ENCODE measurements at regions not wholly inside any gene's neighbourhood (a gene's known extent, or its start where the extent isn't known, plus 50 kb on each side); places are given as distances from the start of the nearest gene placed in this dataset.
"Not testable (repeated sequence)": the region's sequence is repeated elsewhere in the genome, so short reads cannot be mapped to it uniquely, and the experiment has no call there.

DNA sequence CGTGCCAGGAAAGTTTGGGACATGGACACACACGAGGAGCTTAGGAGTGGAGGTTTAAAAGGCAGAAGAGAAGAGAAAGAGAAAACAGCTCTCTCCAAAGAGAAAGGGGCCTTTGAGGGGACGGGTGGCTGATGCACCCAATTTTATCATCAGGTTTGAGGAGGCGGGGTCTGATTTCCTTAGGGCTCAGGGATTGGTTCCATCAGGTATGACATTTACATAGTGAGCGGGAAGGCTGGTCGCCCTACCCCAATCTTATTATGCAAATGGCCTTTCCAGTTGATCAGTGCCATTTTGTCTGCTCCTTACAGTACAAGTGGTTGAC, 749.1 kb upstream of the TPTE start:
- no peak for DNase-seq
- TF ChIP-seq GATA1 (IDR thresholded peaks at IDR 0.05; ENCODE audit: low read depth, low read length) (no peak), POLR2A (IDR thresholded peaks at IDR 0.05; ENCODE audit: low read length) (no peak)

DNA sequence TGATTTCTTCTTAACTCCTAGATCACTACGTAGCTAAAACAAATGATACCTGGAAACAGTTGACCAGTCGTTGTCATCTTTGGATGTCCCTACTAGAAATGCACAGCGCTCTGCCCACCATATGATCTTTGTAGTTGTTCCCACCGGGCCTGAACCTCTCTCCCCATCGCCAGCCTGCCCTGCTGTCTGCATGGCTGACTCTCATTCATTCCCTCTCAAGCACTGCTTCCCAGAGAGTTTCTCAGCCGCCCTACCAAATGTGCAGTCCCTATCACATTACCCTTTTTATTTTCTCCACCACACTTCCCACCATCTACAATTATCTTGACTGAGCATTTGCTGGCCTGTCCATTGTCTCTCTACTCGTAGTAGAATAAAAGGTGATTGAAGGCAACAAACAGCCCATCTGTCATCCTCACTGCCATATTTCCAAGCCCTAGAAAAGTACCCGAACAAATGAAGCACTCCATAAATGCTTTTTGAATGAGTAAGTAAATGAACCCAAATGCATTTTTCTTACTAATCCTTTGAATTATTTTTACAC, 748.4 kb upstream of the TPTE start:
- DNase-seq: not testable (repeated sequence)

DNA sequence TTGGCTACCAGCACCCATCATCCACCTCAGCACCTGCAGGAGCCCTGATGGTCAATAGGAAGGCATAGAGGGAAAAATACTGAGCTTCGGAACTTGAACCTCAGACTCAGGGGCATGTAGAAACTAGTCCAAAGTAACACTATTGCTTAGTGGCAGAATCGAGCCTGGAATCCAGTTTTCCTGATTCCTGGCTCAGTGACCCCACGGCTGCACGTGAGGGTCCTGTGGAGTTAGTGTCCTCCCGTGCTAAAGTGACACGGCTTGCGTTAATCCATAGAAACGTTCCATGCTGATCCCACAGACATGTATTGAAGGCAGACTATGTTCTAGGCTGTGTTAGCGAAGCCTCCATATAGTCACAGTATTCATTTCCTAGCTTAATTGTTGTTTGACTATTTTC, 747.0 kb upstream of the TPTE start:
- no peak for DNase-seq
- TF ChIP-seq POLR2A (IDR thresholded peaks at IDR 0.05; ENCODE audit: low read length): no peak

DNA sequence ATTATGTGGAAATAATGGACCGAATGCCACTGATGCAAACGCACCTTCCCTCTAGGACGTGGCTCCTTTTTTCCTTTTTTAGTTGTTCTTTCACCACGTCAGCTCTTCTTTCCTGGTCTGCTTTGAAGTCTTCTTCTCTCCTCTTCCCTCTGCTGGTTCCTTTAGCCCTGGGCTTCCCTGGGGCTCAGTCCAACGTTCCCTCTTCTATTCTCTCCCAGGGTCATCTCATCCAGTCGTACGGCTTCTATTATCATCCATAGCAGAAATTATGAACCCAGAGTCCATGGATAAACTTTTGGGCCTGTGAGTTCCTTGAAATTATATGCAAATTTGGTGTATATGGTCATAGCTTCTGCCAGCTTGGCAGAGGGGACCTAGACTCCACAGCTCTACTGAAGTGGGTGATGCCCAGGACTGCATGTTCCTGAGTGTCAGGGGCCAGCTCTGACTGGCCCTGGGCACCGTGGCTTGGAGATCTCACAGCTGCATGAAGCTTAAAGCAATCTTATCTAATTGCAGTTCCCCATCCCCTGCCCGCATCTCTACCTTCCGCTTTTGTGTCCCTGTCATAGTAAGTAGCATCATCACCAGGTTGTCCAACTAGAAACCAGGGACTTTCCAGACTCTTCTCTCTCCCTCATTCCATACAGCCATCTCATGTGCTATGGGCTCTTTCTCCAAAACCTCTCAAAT, 746.3 kb upstream of the TPTE start:
- not testable (repeated sequence) for DNase-seq

DNA sequence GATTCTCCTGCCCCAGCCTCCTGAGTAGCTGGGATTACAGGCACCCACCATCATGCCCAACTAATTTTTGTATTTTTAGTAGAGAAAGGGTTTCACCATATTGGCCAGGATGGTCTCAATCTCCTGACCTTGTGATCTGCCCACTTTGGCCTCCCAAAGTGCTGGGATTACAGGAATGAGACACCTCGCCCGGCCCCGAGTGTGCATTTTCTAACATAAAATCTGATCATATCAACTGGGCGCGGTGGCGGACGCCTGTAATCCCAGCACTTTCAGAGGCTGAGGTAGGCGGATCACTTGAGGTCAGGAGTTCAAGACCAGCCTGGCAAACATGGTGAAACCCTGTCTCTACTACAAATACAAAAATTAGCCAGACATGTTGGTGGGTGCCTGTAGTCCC, 745.5 kb upstream of the TPTE start:
- not testable (repeated sequence) for DNase-seq

DNA sequence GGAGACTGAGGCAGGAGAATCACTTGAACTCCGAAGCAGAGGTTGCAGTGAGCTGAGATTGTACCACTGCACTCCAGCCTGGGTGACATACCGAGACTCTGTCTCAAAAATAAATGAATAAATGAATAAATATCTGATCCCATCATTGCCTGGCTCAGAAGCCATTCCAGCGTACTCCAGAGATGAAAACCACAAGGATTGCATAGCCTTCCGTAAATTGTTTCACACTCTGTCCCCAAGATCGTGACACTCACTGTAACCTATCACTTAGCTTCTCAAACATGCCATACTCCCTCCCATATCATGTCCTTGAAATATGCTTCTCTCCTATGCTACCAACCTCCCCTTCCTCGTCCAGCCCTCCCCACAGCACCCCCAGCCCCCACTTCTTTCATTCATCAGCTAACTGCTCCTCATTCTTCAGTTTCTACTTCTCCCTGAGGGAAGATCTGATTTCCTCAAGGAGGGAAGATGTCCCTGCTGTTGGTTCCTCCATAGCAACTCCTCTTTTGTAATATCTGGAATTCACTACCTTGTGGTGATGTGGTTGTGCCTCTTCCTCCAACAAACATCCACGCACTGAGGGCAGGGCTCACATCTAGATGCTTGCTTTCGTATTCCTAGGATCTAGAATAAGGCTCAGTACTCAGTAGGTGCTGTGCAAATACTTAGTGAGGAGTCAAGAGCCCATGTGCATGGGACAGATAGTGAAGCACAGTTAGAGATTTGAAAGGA, 744.9 kb upstream of the TPTE start:
- not testable (repeated sequence) for DNase-seq

DNA sequence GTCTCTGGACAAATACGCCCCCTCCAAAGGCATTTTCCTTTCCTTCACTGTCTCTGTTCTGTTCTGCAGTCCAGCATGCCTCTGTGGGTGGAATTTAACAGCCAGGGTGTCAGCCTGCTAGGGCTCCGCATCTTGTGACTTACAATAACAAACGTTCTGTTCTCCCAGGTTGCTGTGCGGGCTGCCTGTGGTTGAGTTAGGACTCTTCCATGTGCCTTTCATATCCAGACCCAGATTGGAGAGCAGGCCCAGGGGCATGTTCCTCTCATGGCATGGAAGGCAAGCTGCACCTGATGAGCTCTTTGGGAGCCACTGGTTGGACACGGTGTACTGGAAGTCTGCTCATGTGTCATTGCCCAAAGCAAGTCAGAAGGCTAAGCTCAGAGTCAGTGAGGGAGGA, 742.8 kb upstream of the TPTE start:
- DNase-seq: not testable (repeated sequence)

DNA sequence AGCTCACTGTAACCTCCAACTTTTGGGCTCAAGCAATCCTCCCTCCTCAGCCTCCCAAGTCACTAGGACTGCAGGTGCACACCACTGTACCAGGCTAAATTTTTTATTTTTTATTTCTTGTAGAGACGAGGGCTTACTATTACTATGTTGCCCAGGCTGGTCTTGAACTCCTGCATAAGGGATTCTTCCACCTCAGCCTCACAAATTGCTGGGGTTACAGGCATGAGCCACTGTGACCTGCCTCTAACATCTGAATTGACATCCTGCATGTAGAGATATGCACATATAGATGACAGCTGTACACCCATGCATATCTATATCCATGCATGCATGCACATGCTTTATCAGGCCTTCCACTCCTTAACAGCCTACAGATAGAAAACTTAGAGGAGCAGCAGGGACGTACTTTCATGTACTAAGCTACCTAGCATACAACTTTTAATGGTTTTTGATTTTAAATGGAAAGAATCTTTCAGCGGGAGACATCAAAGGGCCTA, 740.9 kb upstream of the TPTE start:
- DNase-seq: no peak
- TF ChIP-seq GATA1 (IDR thresholded peaks at IDR 0.05; ENCODE audit: low read depth, low read length) (no peak), POLR2A (IDR thresholded peaks at IDR 0.05; ENCODE audit: low read length) (no peak)

DNA sequence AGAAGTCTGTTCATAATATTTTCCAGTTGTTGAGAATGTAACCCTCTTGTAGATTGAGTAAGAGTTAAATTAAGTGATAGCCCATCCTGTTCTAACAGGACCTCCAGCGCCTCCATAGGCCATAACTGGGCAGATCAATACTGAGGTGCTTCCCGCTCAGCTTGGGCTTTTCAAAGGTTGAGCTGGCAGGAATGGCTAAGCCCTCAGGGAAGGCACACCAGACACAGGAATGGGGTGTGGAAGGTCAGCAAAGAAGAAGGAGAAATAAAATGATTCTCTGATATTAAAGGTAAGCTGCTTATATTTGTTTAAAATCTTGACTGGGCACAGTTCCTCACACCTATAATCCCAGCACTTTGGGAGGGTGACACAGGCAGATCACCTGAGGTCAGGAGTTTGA, 737.8 kb upstream of the TPTE start:
- DNase-seq: not testable (repeated sequence)

DNA sequence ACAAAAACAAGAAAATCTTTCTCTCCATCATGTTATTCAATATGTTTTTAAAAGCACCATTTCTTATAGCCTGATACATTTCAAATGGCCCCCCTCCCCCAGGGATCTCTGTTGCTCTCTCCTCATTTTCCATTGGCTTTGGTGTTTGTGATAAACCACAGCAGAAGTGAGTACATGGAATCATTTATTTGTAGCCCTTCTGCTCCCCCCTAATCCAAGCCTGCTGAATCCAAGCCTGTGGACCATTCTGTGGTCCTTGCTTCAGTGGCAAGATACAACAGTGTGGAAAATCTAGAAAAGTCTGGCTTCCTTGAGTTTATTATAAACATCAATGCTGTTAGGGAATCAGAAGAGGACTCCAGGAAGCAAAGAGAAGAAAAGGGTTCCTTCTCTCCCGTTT, 737.2 kb upstream of the TPTE start:
- not testable (repeated sequence) for DNase-seq

DNA sequence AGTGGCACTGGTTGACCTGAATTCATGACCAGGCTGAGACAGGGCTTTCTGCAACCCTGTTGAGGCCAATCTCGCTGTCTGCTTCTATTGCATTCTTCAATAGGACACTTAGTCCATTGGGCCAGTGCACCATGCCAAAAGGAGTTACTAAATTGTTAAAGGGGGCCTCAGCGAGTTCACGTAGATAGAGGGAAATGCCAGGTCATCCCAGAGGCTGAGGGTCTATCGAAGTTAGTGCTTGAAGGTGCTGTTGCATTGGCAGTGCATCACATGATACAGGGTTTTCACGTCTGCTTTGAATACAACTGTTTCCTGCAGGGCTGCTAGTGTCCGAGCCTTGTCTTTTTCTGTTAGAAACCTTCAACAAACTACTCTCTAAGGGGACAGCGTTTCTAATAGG, 735.3 kb upstream of the TPTE start:
- not testable (repeated sequence) for DNase-seq

DNA sequence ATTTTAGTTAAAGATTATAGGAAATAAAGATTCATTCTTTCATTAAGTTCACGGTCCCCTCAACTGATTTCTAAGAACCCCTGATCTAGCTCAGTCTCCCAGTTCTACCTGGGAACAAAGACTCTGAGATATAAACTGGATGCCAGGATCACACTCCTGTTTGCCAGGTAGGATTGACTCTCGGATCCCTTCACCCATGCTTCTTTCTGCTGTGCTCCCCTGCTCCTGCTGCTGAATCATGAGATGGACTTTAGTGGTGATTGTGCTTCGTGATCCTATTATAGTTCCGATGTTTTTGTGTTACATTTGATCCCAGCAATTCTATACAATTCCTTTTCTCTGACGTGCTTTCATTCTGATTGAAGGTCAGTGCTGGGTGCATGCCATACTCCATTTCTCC, 733.1 kb upstream of the TPTE start:
- not testable (repeated sequence) for DNase-seq

DNA sequence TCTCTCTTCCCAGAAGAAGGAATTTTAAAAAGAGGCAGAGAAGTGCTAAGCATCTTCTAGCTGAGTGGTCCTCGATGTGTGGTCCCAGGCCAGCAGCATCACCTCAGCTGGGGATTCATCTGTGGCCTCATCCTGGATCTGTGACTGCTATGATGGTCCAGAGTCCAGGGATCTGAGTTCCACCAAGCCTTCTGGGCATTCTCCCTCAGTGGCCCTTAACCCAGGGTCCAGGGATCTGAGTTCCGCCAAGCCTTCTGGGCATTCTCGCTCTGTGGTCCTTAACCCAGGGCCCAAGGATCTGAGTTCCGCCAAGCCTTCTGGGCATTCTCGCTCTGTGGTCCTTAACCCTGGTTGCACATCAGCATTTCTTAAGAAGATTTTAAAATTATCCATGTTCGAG, 731.0 kb upstream of the TPTE start:
- DNase-seq: not testable (repeated sequence)

DNA sequence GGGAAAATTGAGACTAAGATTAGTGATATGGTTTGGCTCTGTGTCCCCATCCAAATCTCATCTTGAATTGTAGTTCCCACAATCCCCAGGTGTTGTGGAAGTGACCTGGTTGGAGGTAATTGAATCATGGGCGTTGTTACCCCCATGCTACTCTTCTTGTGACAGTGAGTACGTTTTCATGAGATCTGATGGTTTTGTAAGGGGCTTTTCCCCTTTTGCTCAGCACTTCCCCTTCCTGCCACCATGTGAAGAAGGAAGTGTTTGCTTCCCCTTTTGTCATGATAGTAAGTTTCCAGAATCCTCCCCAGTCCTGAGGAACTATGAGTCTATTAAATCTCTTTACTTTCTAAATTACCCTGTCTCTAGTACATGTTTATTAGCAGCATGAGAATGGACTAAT, 729.9 kb upstream of the TPTE start:
- not testable (repeated sequence) for DNase-seq

DNA sequence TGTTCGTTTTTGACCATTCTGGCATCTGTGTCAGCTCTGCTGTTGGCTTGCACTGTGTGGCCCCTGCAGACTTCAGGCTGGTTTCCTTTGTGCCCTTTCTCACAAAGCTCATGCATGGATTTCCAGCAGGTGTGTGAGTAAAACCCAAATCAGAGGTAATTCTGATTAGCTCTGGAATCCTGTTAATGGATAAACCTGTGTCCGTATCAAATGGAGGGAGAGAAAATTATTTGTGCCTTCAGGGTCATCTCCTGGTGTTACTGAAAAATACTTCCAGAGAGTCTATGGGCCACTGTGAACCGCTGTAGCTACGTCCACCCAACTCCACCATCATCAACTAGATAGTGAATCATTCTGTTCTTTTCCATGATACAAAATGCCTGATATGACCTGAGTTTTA, 726.1 kb upstream of the TPTE start:
- DNase-seq: not testable (repeated sequence)

DNA sequence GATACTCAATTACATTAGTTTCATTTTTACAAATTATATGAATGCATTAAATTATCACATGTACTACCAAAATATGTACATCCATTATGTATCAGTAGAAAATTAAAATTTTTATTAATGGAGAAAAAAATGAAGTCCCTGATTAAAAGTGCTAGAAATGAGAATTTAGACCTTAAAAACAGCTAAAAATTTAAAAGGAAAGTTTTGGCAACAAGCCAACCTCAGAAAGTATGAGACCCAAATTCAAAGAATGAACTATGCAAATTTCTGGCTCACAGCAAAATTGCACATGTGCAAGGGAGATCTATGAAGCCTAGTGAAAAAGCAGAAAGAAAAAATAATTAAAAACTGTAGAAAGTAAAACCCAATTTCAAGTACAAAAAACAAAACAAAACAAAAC, 725.1 kb upstream of the TPTE start:
- DNase-seq: not testable (repeated sequence)

DNA sequence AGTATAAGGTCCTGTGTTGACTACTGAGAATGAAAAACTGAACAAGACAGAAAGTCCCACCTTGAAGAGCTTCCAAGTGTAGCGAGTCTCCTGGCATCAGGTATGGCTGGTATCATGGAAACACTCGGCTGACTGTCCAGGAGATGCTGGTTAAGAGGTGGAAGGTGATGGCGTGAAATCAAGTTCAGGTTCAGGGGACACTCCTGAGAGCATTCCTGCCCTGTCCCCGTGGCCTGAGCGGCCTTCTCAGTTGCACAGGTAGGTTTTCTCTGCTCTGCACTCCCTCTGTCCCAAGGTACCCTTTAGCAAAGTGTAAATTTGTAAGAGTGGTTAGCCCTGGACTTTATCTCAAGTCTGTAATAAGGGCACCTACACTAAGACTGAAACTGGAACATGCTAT, 713.7 kb upstream of the TPTE start:
- DNase-seq: not testable (repeated sequence)

DNA sequence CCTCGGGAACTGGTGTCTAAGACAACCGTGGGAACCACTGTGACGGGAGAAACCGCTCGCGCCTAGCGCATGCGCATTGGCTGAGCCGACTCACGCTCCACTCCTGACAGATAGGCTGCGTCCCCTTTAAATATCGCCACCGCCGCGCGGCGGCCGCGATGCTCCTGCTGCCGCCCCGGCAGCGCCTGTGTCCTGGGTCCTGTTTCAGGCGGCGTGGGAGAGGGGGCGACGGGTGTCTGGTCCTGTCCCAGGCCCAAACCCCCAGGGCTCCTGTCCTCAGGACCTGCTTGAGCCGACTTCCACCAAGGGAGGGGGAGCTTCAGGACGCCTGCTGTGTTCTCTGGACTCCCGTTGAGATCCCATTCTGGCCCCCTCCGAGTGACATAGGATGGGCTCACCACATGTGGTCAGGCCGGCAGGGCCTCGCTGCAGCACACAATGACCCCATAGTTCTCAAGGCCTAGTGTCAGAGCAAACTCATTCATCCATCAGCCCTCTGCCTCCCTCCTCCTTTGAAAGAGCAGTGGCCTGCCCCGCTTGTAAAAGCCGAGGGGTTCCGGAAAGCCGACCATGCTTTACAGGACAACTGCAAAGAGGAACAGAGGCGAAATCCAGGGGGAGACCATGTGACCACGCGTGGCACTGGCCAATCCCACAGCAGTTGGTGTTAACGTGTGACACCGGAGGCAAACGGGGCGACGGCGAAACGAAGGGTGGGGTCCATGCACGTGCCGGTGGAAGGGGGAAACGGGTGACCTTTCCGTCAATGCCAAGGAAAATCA, 710.0 kb upstream of the TPTE start:
- DNase-seq: not testable (repeated sequence)

DNA sequence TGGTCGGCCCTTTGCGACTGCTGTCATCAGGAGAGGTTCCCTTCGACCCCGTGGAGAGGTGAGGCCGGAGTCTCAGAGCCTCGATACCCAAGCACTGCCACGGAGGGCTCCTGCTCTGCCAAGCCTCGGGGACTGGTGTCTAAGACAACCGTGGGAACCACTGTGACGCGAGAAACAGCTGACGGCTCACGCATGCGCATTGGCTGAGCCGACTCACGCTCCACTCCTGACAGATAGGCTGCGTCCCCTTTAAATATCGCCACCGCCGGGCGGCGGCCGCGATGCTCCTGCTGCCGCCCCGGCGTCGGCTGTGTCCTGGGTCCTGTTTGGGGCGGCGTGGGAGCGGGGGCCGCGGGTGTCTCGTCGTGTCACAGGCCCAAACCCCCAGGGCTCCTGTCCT, 708.9 kb upstream of the TPTE start:
- DNase-seq: not testable (repeated sequence)

DNA sequence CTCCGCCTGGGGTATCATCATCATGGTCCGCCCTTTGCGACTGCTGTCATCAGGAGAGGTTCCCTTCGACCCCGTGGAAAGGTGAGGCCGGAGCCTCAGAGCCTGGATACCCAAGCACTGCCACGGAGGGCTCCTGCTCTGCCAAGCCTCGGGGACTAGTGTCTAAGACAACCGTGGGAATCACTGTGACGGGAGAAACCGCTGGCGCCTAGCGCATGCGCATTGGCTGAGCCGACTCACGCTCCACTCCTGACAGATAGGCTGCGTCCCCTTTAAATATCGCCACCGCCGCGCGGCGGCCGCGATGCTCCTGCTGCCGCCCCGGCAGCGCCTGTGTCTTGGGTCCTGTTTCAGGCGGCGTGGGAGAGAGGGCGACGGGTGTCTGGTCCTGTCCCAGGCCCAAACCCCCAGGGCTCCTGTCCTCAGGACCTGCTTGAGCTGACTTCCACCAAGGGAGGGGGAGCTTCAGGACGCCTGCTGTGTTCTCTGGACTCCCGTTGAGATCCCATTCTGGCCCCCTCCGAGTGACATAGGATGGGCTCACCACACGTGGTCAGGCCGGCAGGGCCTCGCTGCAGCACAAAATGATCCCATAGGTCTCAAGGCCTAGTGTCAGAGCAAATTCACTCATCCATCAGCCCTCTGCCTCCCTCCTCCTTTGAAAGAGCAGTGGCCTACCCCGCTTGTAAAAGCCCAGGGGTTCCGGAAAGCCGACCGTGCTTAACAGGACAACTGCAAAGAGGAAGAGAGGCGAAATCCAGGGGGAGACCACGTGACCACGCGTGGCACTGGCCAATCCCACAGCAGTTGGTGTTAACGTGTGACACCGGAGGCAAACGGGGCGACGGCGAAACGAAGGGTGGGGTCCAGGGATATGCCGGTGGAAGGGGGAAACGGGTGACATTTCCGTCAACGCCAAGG, 707.2 kb upstream of the TPTE start:
- DNase-seq: not testable (repeated sequence)

DNA sequence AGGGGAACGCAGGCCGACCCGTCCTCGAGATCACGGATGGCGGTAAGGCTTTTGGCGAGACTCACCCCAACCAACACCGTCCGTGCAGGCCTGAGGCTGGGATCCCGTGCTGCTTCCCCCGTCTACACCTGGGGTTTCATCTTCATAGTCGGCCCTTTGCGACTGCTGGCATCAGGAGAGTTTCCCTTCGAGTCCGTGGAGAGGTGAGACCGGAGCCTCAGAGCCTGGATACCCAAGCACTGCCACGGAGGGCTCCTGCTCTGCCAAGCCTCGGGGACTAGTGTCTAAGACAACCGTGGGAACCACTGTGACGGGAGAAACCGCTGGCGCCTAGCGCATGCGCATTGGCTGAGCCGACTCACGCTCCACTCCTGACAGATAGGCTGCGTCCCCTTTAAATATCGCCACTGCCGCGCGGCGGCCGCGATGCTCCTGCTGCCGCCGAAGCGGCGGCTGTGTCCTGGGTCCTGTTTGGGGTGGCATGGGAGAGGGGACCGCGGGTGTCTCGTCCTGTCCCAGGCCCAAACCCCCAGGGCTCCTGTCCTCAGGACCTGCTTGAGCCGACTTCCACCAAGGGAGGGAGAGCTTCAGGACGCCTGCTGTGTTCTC, 706.1 kb upstream of the TPTE start:
- not testable (repeated sequence) for DNase-seq
